ENCODE measurements at regions not wholly inside any gene's neighbourhood (a gene's known extent, or its start where the extent isn't known, plus 50 kb on each side); places are given as distances from the start of the nearest gene placed in this dataset.
A peak's percentile ranks its signal among the peaks of the same experiment; 100 is the strongest.
"Not testable (repeated sequence)": the region's sequence is repeated elsewhere in the genome, so short reads cannot be mapped to it uniquely, and the experiment has no call there.

- intact Hi-C loops (cut with micrococcal nuclease; ENCODE audit: unreplicated experiment) (loop anchor here (5.0 kb wide), 1 partner anchor 141 kb away; the partner anchor contains the start of gene NEDD9), in situ Hi-C loops (cut with MboI) (no loop called here)
- BruUV-seq (replicated peaks) = no TSS peak
- ChIA-PET RAD21 (ENCODE audit: unreplicated experiment) (interaction anchor here (0.7 to 3.6 kb wide), 17 partner anchors 9 to 151 kb away, joined by 3 to 55 read pairs (median 6); no protein-coding TSS in a partner anchor), SMC1A (ENCODE audit: uncharacterized antibody, unreplicated experiment) (interaction anchor here (0.8 to 5.7 kb wide), 22 partner anchors 9 to 142 kb away, joined by 3 to 83 read pairs (median 9); no protein-coding TSS in a partner anchor), CTCF (interaction anchor here (0.8 to 2.2 kb wide), 9 partner anchors 9 to 201 kb away, joined by 3 to 9 read pairs (median 4); no protein-coding TSS in a partner anchor), POLR2A (interaction anchor here (0.9 to 3.0 kb wide), 12 partner anchors 9 to 142 kb away, joined by 3 to 19 read pairs (median 6); no protein-coding TSS in a partner anchor)
- no peak overlapping the region for H3K4me3 ChIP-seq
- TF ChIP-seq MTA2 (IDR thresholded peaks at IDR 0.05; ENCODE audit: low read depth) = no peak
- TF ChIP-seq KDM1A (IDR thresholded peaks at IDR 0.05; ENCODE audit: borderline replicate concordance) = no peak
- peak; percentile 37; the same call in 1 of the 2 replicates for TF ChIP-seq SPI1 (IDR thresholded peaks at IDR 0.05; ENCODE audit: borderline replicate concordance, insufficient read depth, low read depth, low read length)
- peaks cover 2 to 3% of the 10 kb centered on the region in 2 experiments; a peak in 3 of 4 replicates for H3K36me3 ChIP-seq (ENCODE audit: control insufficient read depth in 2 of 2, insufficient read depth in 2 of 2, low read length in 1 of 2)
- H3K27ac ChIP-seq (ENCODE audit: control insufficient read depth, insufficient read depth) = peak overlapping the region; percentile 89
- ATAC-seq (no peak), FAIRE-seq (no peak), DNase-seq (ENCODE audit: low read depth, low spot score) (no peak)
- peaks cover 52% of the 10 kb centered on the region for H3K4me1 ChIP-seq (ENCODE audit: control insufficient read depth, insufficient read depth, low read length)
- 94% methylated on average over 1 of the region's 1 CpG for WGBS (ENCODE audit: insufficient coverage, insufficient replicate concordance, low lambda C conversion rate, missing lambda C conversion rate)
- peaks cover 6% of the 10 kb centered on the region for H3K9me3 ChIP-seq (replicated peaks; ENCODE audit: control insufficient read depth, insufficient read depth, low read length)
- no peak overlapping the region for H3K9ac ChIP-seq (ENCODE audit: control insufficient read depth, insufficient read depth, low read length)
- H4K20me1 ChIP-seq (ENCODE audit: control insufficient read depth, insufficient read depth) = no peaks in the 10 kb centered on the region
- H3K79me2 ChIP-seq (ENCODE audit: control insufficient read depth, insufficient read depth, low read length) = peaks cover 74% of the 10 kb centered on the region
- no peak overlapping the region for H2AFZ ChIP-seq (ENCODE audit: control insufficient read depth, low read depth, low read length)
- H3K27me3 ChIP-seq (replicated peaks in 1 of 2; ENCODE audit: control insufficient read depth in 2 of 2, insufficient read depth in 2 of 2, low read length in 1 of 2) = no peaks in the 10 kb centered on the region
- peak overlapping the region; percentile 82 for H3K4me2 ChIP-seq (ENCODE audit: control insufficient read depth, insufficient read depth)
Observed at GRCh38 chr6:11373208-11373607, 140.7 kb upstream of the NEDD9 start.

DNA sequence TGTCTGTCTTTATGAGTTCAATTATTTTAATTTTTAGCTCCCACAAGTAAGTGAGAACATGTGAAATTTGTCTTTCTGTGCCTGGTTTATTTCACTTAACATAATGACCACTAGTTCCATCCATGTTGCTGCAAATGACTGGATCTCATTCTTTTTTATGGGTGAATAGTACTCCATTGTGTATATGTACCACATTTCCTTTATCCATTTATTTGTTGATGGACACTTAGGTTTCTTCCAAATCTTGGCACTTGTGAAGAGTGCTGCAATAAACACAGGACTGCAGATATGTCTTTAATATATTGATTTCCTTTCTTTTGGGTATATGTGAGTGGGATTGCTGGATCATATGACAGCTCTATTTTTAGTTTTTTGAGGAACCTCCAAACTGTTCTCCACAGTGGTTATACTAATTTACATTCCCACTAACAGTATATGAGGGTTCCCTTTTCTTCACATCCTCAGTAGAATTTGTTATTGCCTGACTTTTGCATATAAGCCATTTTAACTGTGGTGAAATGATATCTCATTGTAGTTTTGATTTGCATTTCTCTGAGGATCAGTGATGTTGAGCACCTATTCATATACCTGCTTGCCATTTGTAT, 139.8 kb upstream of the NEDD9 start:
- H2AFZ ChIP-seq (ENCODE audit: control insufficient read depth, low read depth, low read length); H4K20me1 ChIP-seq (ENCODE audit: control insufficient read depth, insufficient read depth); H3K9me3 ChIP-seq (replicated peaks; ENCODE audit: control insufficient read depth, insufficient read depth, low read length); in situ Hi-C loops (cut with MboI); H3K36me3 ChIP-seq (ENCODE audit: control insufficient read depth in 2 of 2, insufficient read depth in 2 of 2, low read length in 1 of 2); ATAC-seq; H3K4me2 ChIP-seq (ENCODE audit: control insufficient read depth, insufficient read depth); DNase-seq (ENCODE audit: low read depth, low spot score); H3K27me3 ChIP-seq (replicated peaks in 1 of 2; ENCODE audit: control insufficient read depth in 2 of 2, insufficient read depth in 2 of 2, low read length in 1 of 2); FAIRE-seq; H3K9ac ChIP-seq (ENCODE audit: control insufficient read depth, insufficient read depth, low read length): not testable (repeated sequence)
- H3K27ac ChIP-seq (ENCODE audit: control insufficient read depth, insufficient read depth) = peak overlapping the region; percentile 51
- SMC1A ChIA-PET (ENCODE audit: uncharacterized antibody, unreplicated experiment) = interaction anchor here (0.9 to 5.7 kb wide), 11 partner anchors 9 to 141 kb away, joined by 3 to 83 read pairs (median 21); no protein-coding TSS in a partner anchor
- BruUV-seq (replicated peaks) = TSS peak; percentile 18
- intact Hi-C loops (cut with micrococcal nuclease; ENCODE audit: unreplicated experiment) = loop anchor here (5.0 kb wide), 1 partner anchor 140 kb away; the partner anchor contains the start of gene NEDD9
- 0 out of 2 replicates have a peak, but pooled peaks have one; percentile 14 for TF ChIP-seq ZNF24 (IDR thresholded peaks at IDR 0.05)
- peak; percentile 71; the same call in 1 of the 2 replicates for TF ChIP-seq ZNF217 (IDR thresholded peaks at IDR 0.05)
- CTCF ChIA-PET = interaction anchor here (1.3 kb wide), 1 partner anchor 10 kb away, joined by 6 read pairs; no protein-coding TSS in a partner anchor
- RAD21 ChIA-PET (ENCODE audit: unreplicated experiment) = interaction anchor here (0.6 to 3.6 kb wide), 12 partner anchors 9 to 144 kb away, joined by 3 to 55 read pairs (median 6); no protein-coding TSS in a partner anchor
- peaks cover 61% of the 10 kb centered on the region for H3K4me1 ChIP-seq (ENCODE audit: control insufficient read depth, insufficient read depth, low read length)
- H3K79me2 ChIP-seq (ENCODE audit: control insufficient read depth, insufficient read depth, low read length) = peaks cover 75% of the 10 kb centered on the region
- POLR2A ChIA-PET = interaction anchor here (0.6 to 3.0 kb wide), 9 partner anchors 10 to 143 kb away, joined by 3 to 19 read pairs (median 5); no protein-coding TSS in a partner anchor
- peak overlapping the region; percentile 17; the same call in 1 of the 2 replicates for H3K4me3 ChIP-seq

Data from GM12878 (cell line).